NCI-H82 treated with DMSO at 0.1 percent for 48 hours (cell line): ENCODE measurements at regions not wholly inside any gene's neighbourhood (a gene's known extent, or its start where the extent isn't known, plus 50 kb on each side); places are given as distances from the start of the nearest gene placed in this dataset.

Source experiments
- DNase-seq: peaks from one replicate; lab custom pipeline; 2025; ENCODE audit not compliant: unreplicated experiment; lab: John Stamatoyannopoulos, UW

GRCh38 chr3:137409584-137409983 lies 354.5 kb upstream of the SOX14 start:
- no peak for DNase-seq

GRCh38 chr3:137410028-137410427 lies 354.1 kb upstream of the SOX14 start:
- DNase-seq, result no peak

GRCh38 chr3:137420198-137420995 lies 343.7 kb upstream of the SOX14 start:
- DNase-seq, result no peak

- DNase-seq, result no peak
Observed at GRCh38 chr3:137438561-137438960, 325.6 kb upstream of the SOX14 start.

GRCh38 chr3:137460944-137461343 lies 303.2 kb upstream of the SOX14 start:
- no peak for DNase-seq

- DNase-seq, result no peak
Observed at GRCh38 chr3:137463131-137463530, 301.0 kb upstream of the SOX14 start.

GRCh38 chr3:137464341-137464740 lies 299.8 kb upstream of the SOX14 start:
- no peak for DNase-seq

- no peak for DNase-seq
Observed at GRCh38 chr3:137468446-137468845, 295.7 kb upstream of the SOX14 start.

GRCh38 chr3:137469263-137469662 lies 294.9 kb upstream of the SOX14 start:
- no peak for DNase-seq

GRCh38 chr3:137471130-137471529 lies 293.0 kb upstream of the SOX14 start:
- no peak for DNase-seq

- DNase-seq, result no peak
Observed at GRCh38 chr3:137471558-137472204, 292.4 kb upstream of the SOX14 start.

- peak; percentile 53 for DNase-seq
Observed at GRCh38 chr3:137477614-137478013, 286.5 kb upstream of the SOX14 start.

GRCh38 chr3:137509354-137510045 lies 254.6 kb upstream of the SOX14 start:
- DNase-seq, result peak; percentile 99

- no peak for DNase-seq
Observed at GRCh38 chr3:137511655-137512054, 252.5 kb upstream of the SOX14 start.

GRCh38 chr3:137514853-137515252 lies 249.3 kb upstream of the SOX14 start:
- no peak for DNase-seq

GRCh38 chr3:137519602-137520001 lies 244.5 kb upstream of the SOX14 start:
- DNase-seq, result no peak

GRCh38 chr3:137524751-137525150 lies 239.4 kb upstream of the SOX14 start:
- DNase-seq, result no peak

- DNase-seq, result no peak
Observed at GRCh38 chr3:137525471-137525870, 238.6 kb upstream of the SOX14 start.

- DNase-seq, result no peak
Observed at GRCh38 chr3:137542049-137542448, 222.1 kb upstream of the SOX14 start.

GRCh38 chr3:137554242-137554641 lies 209.9 kb upstream of the SOX14 start:
- DNase-seq, result no peak

GRCh38 chr3:137568880-137569279 lies 195.2 kb upstream of the SOX14 start:
- DNase-seq, result no peak

GRCh38 chr3:137572931-137573330 lies 191.2 kb upstream of the SOX14 start:
- no peak for DNase-seq
